Psoas muscle (tissue), 7 donors: ENCODE measurements at regions not wholly inside any gene's neighbourhood (a gene's known extent, or its start where the extent isn't known, plus 50 kb on each side); places are given as distances from the start of the nearest gene placed in this dataset.

ENCODE experiments used
- ATAC-seq, 4 donors: fragments of 200-7000 bp; cut with Tn5 transposase; one replicate each; pipeline ENCODE4 v1.9.1; 2020; ENCODE audit warnings: moderate library complexity in 3 of 4, mild to moderate bottlenecking in 2 of 4
- DNase-seq, 2 donors: peaks; one replicate each; pipeline ENCODE4 v3.0.0-alpha.2; 2020
- H3K27ac ChIP-seq: fragments of 200-600 bp; one replicate; pipeline ENCODE4 v1.8.0; 2022
- H3K27me3 ChIP-seq, 3 donors: fragments of 200-600 bp in 1 of 3; one replicate each; pipeline versions ENCODE4 v1.6.1 to v1.8.0; 2013 to 2022; ENCODE audit warnings: low read length in 2 of 3, mild to moderate bottlenecking in 2 of 3, moderate library complexity in 1 of 3; ENCODE audit not compliant: insufficient read depth in 3 of 3
- H3K36me3 ChIP-seq, 2 donors: fragments of 200-600 bp in 1 of 2; one replicate each; pipeline versions ENCODE4 v1.6.1 to v1.8.0; 2013 to 2022; ENCODE audit warnings: low read depth in 1 of 2, mild to moderate bottlenecking in 1 of 2, moderate library complexity in 1 of 2; ENCODE audit not compliant: insufficient read depth in 1 of 2
- H3K4me1 ChIP-seq: fragments of 200-600 bp; one replicate; pipeline ENCODE4 v1.8.0; 2022
- H3K4me3 ChIP-seq: fragments of 200-600 bp; one replicate; pipeline ENCODE4 v1.8.0; 2022; ENCODE audit warnings: mild to moderate bottlenecking
- H3K9me3 ChIP-seq: fragments of 200-600 bp; one replicate; pipeline ENCODE4 v1.8.0; 2022
- WGBS, 3 donors: extraction: QIAGEN DNeasy Blood & Tissue Kit; methylation state at CpG; one replicate each; pipeline versions ENCODE4 v1.1.6 to v1.1.7; 2013; 5-methylcytosine and 5-hydroxymethylcytosine counted together
- intact Hi-C, 2 donors: fragments of 100-400 bp; cut with DNase I; formaldehyde crosslinking; loops; one replicate each; pipeline versions ENCODE4 v1.11.0 to v1.14.2; 2022
- TF ChIP-seq, protein P1 (sequence below): fragments of 200-600 bp; IDR thresholded peaks from one replicate; pipeline ENCODE4 v1.8.0; 2022; ENCODE audit warnings: antibody characterized with exemption
- donor health status: healthy with polysubstance abuse.
- donor health status: DM: no; HTN: no; CAD: no; lungs with moderate emphysema.
- donor health status: Bipolar disorder and iron deficiency.
- donor health status: healthy.
- donor health status: DM: yes; HTN: yes; CAD: no.
- donor health status: DM: no; HTN: no; CAD: no.
- donor health status: DM: yes; HTN: yes; CAD: no.

DNA sequence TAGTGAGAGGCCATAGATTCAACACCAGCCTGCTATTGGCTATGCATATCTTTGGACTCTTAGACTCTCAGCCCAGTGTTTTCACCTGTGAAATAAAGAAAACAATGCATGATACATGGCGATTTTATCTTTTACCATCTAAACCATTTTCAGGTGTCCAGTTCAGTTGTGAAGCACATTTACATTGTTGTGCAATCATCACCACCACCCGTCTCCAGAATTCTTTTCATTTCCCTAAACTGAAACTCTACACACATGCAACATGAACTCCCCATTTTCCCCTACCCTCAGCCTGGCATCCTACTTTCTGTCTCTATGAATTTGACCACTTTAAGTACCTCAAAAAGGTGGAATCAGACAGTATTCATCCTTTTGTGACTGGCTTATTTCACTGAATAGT lies 420.6 kb downstream of the MED10 start:
- no peak for DNase-seq
- H3K9me3 ChIP-seq, result no peaks in the 10 kb centered on the region
- TF ChIP-seq, protein P1, sequence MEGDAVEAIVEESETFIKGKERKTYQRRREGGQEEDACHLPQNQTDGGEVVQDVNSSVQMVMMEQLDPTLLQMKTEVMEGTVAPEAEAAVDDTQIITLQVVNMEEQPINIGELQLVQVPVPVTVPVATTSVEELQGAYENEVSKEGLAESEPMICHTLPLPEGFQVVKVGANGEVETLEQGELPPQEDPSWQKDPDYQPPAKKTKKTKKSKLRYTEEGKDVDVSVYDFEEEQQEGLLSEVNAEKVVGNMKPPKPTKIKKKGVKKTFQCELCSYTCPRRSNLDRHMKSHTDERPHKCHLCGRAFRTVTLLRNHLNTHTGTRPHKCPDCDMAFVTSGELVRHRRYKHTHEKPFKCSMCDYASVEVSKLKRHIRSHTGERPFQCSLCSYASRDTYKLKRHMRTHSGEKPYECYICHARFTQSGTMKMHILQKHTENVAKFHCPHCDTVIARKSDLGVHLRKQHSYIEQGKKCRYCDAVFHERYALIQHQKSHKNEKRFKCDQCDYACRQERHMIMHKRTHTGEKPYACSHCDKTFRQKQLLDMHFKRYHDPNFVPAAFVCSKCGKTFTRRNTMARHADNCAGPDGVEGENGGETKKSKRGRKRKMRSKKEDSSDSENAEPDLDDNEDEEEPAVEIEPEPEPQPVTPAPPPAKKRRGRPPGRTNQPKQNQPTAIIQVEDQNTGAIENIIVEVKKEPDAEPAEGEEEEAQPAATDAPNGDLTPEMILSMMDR, result no peak
- H3K27ac ChIP-seq, result no peak overlapping the region
- H3K36me3 ChIP-seq, result no peaks in the 10 kb centered on the region
- 81 to 85% (median 85%) methylated on average over 2 of the region's 2 CpGs for WGBS, 3 donors
- no peak overlapping the region for H3K4me3 ChIP-seq
- ATAC-seq, result no peak
- H3K4me1 ChIP-seq, result no peaks in the 10 kb centered on the region
- intact Hi-C loops, result no loop called here
- peaks cover 0 to 5% (median 0%) of the 10 kb centered on the region in 3 donors for H3K27me3 ChIP-seq

DNA sequence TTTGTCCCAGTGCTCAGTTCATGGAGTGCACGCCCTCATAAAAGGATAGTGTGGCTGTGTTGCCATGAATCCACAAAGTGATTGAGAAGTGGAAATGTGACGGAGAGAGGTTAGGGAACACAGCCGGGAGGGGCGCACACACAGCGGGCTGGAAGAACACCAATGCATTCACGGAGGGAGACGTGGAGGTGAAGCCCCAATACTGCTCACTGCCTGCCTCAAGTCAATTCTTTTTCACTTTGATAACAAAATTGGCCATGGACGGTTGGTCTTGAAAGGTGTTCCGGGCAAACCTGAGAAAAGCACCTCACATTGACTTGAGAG lies 424.1 kb downstream of the MED10 start:
- ATAC-seq (no peak), DNase-seq (no peak)
- H3K4me1 ChIP-seq, result no peaks in the 10 kb centered on the region
- no peak overlapping the region for H3K27ac ChIP-seq
- intact Hi-C loops, result no loop called here
- 75 to 89% (median 83%) methylated on average over 9 of the region's 9 CpGs for WGBS, 3 donors
- H3K4me3 ChIP-seq, result no peak overlapping the region
- TF ChIP-seq, protein P1, result no peak
- no peaks in the 10 kb centered on the region for H3K9me3 ChIP-seq
- peaks cover 0 to 5% (median 0%) of the 10 kb centered on the region in 3 donors for H3K27me3 ChIP-seq
- H3K36me3 ChIP-seq, result no peaks in the 10 kb centered on the region

DNA sequence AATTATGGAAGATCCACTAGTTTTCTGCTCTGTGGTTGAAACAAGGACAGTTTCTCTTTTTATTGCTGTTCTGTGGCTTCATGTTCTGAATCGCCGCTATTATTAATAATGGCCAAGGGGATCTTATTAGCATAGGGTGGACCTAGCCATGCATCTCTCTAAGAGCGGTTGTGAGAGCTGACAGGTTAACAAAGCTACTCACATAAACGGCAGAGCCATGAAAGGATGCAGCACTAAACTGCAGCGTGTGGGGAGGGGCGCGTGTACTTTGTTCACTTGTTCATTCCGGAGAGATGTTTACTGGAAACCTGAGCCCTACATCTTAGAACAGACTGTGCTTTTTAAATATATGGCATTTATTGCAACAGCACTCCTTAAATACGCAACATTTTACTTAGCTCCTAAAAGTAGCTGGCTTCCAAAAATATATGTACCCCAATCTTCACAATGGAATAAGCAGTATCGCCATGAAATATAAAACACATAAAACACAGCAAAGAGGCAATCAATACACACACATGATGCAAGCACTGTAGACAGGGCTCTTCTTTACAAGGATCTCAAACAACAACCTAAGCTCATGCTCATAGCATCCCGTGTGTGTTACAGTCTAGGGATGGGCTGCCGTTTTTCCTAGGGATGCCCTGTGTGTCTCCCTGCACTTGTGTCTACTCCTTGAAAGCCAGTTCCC lies 424.6 kb downstream of the MED10 start:
- DNase-seq, result no peak
- peaks cover 0 to 5% (median 0%) of the 10 kb centered on the region in 3 donors for H3K27me3 ChIP-seq
- no peaks in the 10 kb centered on the region for H3K9me3 ChIP-seq
- WGBS, 3 donors, result 67 to 69% (median 68%) methylated on average over 12 of the region's 12 CpGs
- TF ChIP-seq, protein P1, result no peak
- H3K36me3 ChIP-seq, result no peaks in the 10 kb centered on the region
- no peak overlapping the region for H3K4me3 ChIP-seq
- intact Hi-C loops, result no loop called here
- no peak overlapping the region for H3K27ac ChIP-seq
- H3K4me1 ChIP-seq, result no peaks in the 10 kb centered on the region
- ATAC-seq, result no peak

DNA sequence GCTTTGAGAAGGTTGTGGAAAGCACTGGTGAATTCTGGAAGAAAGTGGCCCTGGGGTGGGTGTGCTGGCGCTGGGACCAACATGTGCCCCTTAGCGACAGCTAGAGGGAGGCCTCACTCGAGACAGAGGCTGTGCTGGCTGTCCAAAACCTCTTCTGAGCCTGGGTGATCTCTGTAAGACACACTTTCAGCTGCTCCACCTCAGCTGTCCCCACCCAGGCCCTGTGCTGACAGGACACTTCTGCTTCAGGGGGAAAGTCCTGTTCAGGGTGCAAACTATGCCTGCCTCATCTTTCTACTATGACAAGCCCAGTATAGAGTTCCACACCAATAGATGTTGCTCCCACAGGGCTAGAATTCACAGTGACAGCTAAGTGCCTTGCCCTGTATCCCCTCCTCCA lies 426.4 kb downstream of the MED10 start:
- WGBS, 3 donors, result 59 to 79% (median 68%) methylated on average over 3 of the region's 3 CpGs
- Histone ChIP-seq H3K36me3 (no peaks in the 10 kb centered on the region), H3K27ac (no peak overlapping the region), H3K4me1 (no peaks in the 10 kb centered on the region), H3K4me3 (no peak overlapping the region), H3K27me3 (peaks cover 0 to 5% (median 0%) of the 10 kb centered on the region in 3 donors), H3K9me3 (no peaks in the 10 kb centered on the region)
- intact Hi-C loops, result no loop called here
- TF ChIP-seq, protein P1, result no peak
- DNase-seq (no peak), ATAC-seq (no peak)

DNA sequence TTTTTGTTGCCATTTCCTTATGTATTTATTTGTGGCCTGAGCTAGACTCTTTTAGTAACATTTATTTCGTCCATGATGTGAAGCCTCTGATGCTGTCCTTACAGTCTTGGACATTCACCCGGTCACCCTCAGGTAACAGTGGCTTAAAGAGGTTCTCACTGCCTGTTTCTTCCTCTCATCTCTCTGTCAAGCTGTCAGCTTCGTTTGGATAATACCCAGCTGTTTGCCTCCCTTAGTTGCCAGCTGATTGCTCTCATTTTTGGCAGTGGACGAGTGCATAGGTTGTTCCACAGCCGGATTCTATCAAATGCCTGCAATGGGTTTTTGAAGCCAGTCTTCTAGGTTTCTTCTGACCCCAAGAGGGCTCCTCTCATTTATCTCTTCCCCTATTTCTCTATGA lies 427.7 kb downstream of the MED10 start:
- WGBS, 3 donors, result 54 to 58% (median 56%) methylated on average over 5 of the region's 5 CpGs
- TF ChIP-seq, protein P1, result no peak
- intact Hi-C loops, result no loop called here
- Histone ChIP-seq H3K9me3 (no peaks in the 10 kb centered on the region), H3K4me3 (no peak overlapping the region), H3K27ac (no peak overlapping the region), H3K4me1 (no peaks in the 10 kb centered on the region), H3K27me3 (peaks cover 0 to 5% (median 0%) of the 10 kb centered on the region in 3 donors), H3K36me3 (no peaks in the 10 kb centered on the region)
- ATAC-seq (no peak), DNase-seq (no peak)
